ENCODE measurements at regions not wholly inside any gene's neighbourhood (a gene's known extent, or its start where the extent isn't known, plus 50 kb on each side); places are given as distances from the start of the nearest gene placed in this dataset.

DNA sequence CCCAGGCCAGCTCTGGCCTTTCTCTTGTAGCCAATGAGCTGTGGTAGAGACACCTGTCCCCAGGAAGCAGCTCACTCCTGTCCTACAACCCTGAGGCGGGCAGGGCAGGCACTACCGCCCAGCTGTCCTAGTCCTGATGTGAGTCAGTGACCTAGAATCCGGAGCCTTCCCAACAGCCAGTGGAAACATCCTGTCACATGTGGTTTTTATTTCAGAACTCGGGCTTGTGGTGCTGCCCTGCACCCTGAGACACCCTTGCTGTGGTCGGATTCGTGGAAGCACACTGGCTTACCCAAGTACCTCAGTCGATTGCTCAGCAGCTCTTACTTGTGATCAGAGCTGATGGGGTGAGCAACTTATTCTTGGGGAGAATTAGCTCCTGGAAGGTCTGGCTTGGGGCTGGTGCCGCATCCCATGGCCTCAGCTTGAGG is 83.6 kb upstream of the ARHGEF7 start:
- no peaks in the 10 kb centered on the region for H3K4me1 ChIP-seq
- H3K27ac ChIP-seq (replicated peaks) = no peak overlapping the region
- no peak for DNase-seq
- H3K27me3 ChIP-seq (ENCODE audit: low read depth) = peaks cover 13% of the 10 kb centered on the region
- H3K9me3 ChIP-seq (replicated peaks) = no peaks in the 10 kb centered on the region
- TF ChIP-seq, protein P1, sequence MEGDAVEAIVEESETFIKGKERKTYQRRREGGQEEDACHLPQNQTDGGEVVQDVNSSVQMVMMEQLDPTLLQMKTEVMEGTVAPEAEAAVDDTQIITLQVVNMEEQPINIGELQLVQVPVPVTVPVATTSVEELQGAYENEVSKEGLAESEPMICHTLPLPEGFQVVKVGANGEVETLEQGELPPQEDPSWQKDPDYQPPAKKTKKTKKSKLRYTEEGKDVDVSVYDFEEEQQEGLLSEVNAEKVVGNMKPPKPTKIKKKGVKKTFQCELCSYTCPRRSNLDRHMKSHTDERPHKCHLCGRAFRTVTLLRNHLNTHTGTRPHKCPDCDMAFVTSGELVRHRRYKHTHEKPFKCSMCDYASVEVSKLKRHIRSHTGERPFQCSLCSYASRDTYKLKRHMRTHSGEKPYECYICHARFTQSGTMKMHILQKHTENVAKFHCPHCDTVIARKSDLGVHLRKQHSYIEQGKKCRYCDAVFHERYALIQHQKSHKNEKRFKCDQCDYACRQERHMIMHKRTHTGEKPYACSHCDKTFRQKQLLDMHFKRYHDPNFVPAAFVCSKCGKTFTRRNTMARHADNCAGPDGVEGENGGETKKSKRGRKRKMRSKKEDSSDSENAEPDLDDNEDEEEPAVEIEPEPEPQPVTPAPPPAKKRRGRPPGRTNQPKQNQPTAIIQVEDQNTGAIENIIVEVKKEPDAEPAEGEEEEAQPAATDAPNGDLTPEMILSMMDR (IDR thresholded peaks at IDR 0.05; ENCODE audit: borderline replicate concordance) = no peak
- H3K36me3 ChIP-seq = no peaks in the 10 kb centered on the region
- H3K4me3 ChIP-seq = no peak overlapping the region
- intact Hi-C loops (cut with micrococcal nuclease) = no loop called here

DNA sequence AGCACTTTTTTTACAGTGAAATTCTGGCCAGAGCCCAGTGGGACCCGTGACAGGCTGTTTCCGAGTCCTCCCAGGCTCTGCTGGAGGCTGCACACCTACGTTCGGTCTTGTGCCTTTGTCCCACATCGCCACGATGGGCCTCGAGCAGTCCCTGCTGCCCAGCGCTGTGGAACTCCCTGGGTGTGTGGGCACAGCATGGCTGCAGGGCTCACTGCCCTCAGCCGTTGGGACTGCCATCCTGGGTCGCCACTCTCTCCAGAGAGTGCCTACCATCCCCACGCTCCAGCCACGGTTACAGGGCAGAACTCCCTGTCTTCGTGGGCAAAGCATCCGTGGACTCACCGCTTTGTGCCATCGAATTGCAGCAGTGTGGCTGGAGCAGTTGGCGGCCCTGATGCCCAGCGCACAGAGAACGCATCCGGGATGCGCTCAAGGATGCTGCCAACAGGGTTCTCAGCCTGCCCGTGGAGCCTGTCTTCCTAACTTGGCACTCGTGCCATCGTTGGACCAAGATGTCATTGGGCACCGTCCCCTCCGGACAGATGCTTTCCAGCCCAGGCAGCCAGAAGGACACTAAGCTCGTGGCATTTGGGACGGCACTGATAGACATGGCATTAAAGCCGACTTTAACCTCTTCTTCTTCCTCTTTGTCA is 85.0 kb upstream of the ARHGEF7 start:
- DNase-seq = no peak
- TF ChIP-seq, protein P1 (IDR thresholded peaks at IDR 0.05; ENCODE audit: borderline replicate concordance) = no peak
- no peaks in the 10 kb centered on the region for H3K36me3 ChIP-seq
- H3K4me1 ChIP-seq = no peaks in the 10 kb centered on the region
- H3K4me3 ChIP-seq = no peak overlapping the region
- no peak overlapping the region for H3K27ac ChIP-seq (replicated peaks)
- intact Hi-C loops (cut with micrococcal nuclease) = no loop called here
- H3K27me3 ChIP-seq (ENCODE audit: low read depth) = peaks cover 13% of the 10 kb centered on the region
- H3K9me3 ChIP-seq (replicated peaks) = no peaks in the 10 kb centered on the region

DNA sequence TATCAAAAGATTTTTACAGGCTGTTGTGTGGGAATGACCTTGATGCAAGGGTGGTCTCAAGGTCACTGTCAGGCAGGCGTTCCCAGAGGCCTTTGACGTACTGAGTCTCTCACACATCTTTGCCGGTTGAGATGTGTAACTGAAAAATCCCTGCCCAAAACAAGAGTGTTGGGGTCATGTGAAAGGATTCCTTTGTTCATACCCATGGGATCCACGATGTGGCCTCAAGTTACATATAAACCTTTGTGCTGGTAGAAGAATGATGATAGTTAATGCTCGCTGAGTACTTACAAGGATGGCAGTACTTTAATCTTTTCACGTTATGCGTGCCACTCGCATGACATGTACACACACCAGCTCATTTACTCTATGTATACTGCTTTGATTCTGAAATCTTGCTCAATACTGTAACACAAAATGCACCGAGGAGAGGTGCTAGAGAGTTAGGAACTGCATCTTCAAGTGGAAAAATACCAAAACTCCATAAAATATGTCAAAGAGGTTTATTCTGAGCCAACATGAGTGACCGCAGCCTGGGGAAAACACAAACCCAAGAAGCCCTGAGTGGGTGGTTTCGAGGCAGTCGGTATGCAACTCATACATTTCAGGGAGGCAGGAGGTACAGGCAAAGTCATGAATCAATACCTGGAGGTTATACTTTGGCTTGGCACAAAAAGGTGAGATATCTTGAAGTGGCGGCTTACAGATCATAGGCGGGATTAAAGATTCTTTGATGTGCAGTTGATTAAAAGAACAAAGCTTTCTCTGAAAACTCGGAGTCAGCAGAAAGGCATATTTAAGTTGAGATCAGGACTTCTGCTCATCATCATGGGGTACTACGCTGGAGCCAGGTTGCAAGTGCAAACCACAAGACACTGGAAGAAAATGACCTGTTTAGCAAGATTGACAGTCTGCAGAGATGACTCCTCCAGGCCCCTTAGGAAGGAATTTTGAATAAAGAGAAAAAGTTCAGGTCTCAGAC is 87.4 kb upstream of the ARHGEF7 start:
- Histone ChIP-seq H3K4me3 (no peak overlapping the region), H3K9me3 (replicated peaks) (peaks cover 2% of the 10 kb centered on the region), H3K36me3 (no peaks in the 10 kb centered on the region), H3K27ac (replicated peaks) (no peak overlapping the region), H3K4me1 (no peaks in the 10 kb centered on the region), H3K27me3 (ENCODE audit: low read depth) (peaks cover 6% of the 10 kb centered on the region)
- TF ChIP-seq, protein P1 (IDR thresholded peaks at IDR 0.05; ENCODE audit: borderline replicate concordance) = no peak
- intact Hi-C loops (cut with micrococcal nuclease) = no loop called here
- no peak for DNase-seq

DNA sequence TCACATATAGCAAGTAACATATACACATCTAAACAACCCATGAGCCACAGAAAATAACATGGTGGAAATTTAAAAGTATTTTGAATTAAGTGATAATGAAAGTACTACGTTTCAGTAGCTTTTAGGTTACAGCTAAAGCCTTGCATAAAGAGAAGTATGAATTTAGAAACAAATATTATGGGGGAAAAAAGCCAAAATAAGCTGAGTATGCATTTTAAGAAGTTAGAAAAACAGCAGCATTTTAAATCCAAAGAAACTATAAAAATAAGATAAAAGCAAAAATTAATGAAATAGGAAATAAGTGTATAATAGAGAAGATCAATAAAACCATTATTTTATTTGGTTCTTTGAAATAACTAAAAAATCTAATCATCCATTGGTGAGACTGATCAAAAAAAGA is 89.8 kb upstream of the ARHGEF7 start:
- TF ChIP-seq, protein P1 (IDR thresholded peaks at IDR 0.05; ENCODE audit: borderline replicate concordance) = no peak
- H3K36me3 ChIP-seq = no peaks in the 10 kb centered on the region
- intact Hi-C loops (cut with micrococcal nuclease) = no loop called here

DNA sequence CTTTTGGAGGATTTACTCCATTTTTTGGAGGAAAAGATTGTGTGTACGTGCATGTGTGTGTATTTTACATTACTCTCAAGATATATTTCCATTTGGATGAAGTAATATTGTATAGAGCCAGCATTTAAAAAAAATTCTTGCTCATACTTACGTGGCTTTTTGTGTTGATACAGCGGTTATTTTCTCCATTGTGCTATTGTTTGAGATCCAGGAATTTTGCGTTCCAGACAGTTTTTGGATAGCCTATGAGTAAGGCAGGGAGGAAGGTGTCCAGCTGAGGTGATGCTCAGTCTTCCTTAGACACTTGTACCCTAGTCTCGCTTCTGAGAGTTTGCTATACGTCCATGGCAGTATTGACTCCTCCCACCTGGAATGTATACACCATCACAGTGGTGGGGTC is 92.2 kb upstream of the ARHGEF7 start:
- no peak overlapping the region for H3K4me3 ChIP-seq
- TF ChIP-seq, protein P1 (IDR thresholded peaks at IDR 0.05; ENCODE audit: borderline replicate concordance) = no peak
- H3K27me3 ChIP-seq (ENCODE audit: low read depth) = no peaks in the 10 kb centered on the region
- peaks cover 32% of the 10 kb centered on the region for H3K9me3 ChIP-seq (replicated peaks)
- H3K27ac ChIP-seq (replicated peaks) = no peak overlapping the region
- H3K4me1 ChIP-seq = no peaks in the 10 kb centered on the region
- no peaks in the 10 kb centered on the region for H3K36me3 ChIP-seq
- no peak for DNase-seq
- intact Hi-C loops (cut with micrococcal nuclease) = no loop called here

More for the DNA sequence above, 89.8 kb upstream of the ARHGEF7 start:
- Histone ChIP-seq H3K4me3 (no peak overlapping the region), H3K4me1 (no peaks in the 10 kb centered on the region), H3K27ac (replicated peaks) (no peak overlapping the region), H3K27me3 (ENCODE audit: low read depth) (no peaks in the 10 kb centered on the region), H3K9me3 (replicated peaks) (peaks cover 27% of the 10 kb centered on the region)
- no peak for DNase-seq

Measured in left ventricle myocardium inferior (tissue), 1 donor.